SK-MEL-5 (cell line): ENCODE measurements at regions not wholly inside any gene's neighbourhood (a gene's known extent, or its start where the extent isn't known, plus 50 kb on each side); places are given as distances from the start of the nearest gene placed in this dataset.
"Not testable (repeated sequence)": the region's sequence is repeated elsewhere in the genome, so short reads cannot be mapped to it uniquely, and the experiment has no call there.

ENCODE experiments used
- DNase-seq: peaks from one replicate; pipeline ENCODE4 v3.0.0-alpha.2; 2016; ENCODE audit warnings: low read depth, low spot score
- in situ Hi-C: cut with HindIII; loops from 2 replicates; pipeline ENCODE4 v1.10.0; 2016; ENCODE audit warnings: low sequenced_read_pairs, high pct_unique_total_duplicates, low pct_unique_long_range_greater_than_20kb

DNA sequence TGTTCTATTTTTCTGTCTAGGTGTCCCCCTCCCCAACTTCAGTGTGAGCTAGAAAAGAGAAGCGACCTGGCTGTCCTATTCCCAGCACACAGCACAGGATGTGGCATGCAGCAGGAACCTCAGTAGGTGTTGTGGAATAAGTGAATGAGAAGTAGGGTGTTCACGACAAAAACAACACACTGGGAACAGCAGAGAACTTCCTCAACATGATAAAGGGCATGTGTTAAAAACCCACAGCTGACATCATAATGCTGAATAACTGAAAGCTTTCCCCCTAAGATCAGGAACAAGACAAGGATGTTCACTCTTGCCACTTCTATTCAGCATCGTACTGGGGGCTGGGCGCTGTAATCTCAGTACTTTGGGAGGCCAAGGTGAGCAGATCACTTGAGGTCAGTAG lies 155.6 kb upstream of the ZNF618 start:
- no peak for DNase-seq
- in situ Hi-C loops: no loop called here

DNA sequence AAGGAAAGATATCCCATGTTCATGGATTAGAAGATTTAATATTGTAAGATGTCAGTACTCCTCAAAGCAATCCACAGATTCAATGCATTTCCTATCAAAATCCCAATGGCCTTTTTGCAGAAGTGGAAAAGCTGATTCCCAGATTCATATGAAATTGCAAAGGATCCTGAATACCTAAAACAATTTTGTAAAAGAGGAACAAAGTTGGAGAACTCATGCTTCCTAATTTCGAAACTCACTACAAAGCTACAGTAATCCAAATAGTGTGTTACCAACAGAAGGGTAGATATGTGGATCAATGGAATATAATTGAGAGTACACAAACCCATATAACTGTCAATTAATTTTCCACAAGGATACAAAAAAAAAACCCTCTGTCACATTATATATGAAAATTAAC lies 154.3 kb upstream of the ZNF618 start:
- DNase-seq: no peak
- in situ Hi-C loops: no loop called here

DNA sequence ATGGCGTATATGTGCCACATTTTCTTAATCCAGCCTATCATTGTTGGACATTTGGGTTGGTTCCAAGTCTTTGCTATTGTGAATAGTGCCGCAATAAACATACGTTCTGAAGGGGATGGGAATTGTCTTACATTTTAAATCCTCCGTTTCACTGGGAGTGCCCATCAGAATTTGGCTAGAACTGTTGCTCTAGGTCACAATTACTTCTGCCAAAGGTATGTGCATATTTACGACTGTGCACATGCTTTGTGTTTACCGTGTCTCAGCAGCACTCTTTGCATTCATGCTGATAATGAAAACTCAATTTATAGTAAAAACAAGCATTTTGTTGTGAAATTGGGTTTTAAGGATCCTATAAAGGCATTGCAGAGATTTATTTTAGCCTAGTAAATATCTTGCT lies 151.9 kb upstream of the ZNF618 start:
- in situ Hi-C loops: no loop called here
- no peak for DNase-seq

DNA sequence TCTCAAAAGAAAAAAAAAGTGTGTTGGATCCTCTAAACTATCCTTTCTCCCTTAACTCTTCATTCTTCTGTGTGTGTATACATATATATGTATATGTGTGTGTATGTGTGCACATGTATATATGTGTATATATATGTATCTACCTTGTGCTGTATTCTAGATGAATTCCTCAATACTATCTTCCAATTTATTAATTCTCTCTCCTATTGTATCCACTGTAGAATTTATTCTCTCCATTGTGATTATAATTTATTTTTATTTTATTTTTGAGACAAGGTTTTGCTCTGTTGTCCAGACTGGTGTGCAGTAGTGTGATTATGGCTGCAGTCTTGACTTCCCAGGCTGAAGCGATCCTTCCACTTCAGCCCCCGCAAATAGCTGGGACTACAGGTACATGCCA lies 147.1 kb upstream of the ZNF618 start:
- in situ Hi-C loops: no loop called here
- no peak for DNase-seq

DNA sequence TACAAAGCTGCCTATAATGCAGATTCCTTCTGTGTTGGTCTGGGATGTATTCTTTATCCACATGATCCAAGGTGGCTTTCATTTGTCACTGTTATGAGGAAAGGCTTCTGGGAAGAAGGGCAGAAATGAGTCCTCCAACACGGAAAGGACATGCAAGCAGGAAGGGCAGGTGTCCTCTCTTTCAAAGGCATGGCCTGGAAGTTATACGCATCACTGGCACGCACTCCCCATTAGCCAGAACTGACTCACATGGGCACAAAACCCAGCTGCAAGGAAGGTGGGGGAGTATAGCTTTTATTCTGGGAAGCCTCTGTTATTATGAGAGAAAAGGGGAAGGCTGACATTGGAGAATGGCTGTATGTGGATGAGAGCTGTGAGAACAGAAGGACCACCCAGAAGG lies 141.3 kb upstream of the ZNF618 start:
- in situ Hi-C loops: no loop called here
- DNase-seq: no peak

DNA sequence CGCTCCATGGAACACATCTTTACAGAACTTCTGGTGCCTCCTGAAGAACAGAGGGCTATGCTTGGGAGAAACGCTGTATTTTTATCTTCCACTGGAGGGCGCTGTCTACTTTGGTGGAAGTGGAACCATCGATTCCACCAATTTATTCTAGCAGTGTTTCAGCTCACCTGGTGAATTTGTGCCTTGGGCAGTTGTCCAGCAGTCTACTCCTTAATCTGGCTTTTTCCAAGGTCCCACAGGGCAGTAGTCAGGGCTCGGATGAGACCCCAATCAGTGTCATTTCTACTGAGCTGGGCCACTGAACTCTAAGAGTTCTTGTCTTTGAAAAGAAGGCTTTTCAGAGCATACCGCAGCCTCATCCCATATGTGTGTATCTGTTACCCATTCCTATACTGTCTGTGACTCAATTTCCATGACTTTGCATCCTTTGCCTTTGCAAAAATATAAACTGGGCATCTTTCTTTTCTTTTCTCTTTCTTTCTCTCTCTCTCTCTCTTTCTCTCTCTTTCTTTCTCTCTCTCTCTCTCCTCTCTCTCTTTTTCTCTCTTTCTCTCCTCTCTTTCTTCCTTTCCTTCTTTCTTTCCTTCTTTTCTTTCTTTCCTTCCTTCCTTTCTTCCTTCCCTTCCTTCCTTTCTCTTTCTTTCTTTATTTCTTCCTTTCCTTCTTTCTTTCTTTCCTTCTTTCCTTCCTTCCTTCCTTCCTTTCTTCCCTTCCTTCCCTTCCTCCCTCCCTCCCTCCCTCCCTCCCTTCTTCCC lies 138.4 kb upstream of the ZNF618 start:
- in situ Hi-C loops: no loop called here
- peak; percentile 76 for DNase-seq

DNA sequence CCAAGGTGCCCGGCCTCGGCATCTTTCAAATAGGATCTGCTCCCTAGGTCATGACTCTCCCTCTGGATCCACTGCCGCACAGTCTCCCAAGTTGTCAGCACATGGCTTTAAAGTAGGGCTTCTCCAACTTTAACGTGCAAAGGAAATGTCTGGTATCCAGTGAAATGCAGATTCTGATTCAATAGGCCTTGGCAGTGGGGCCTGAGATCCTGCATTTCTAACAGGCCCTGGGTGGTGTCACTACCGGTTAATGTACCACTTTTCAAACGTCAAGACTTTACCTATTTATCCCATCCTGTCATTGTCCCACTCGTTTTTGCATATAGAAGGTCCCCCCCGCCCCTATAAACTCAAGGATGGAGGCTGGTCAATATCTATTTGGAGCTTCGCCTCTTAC lies 137.6 kb upstream of the ZNF618 start:
- in situ Hi-C loops: no loop called here
- DNase-seq: no peak

DNA sequence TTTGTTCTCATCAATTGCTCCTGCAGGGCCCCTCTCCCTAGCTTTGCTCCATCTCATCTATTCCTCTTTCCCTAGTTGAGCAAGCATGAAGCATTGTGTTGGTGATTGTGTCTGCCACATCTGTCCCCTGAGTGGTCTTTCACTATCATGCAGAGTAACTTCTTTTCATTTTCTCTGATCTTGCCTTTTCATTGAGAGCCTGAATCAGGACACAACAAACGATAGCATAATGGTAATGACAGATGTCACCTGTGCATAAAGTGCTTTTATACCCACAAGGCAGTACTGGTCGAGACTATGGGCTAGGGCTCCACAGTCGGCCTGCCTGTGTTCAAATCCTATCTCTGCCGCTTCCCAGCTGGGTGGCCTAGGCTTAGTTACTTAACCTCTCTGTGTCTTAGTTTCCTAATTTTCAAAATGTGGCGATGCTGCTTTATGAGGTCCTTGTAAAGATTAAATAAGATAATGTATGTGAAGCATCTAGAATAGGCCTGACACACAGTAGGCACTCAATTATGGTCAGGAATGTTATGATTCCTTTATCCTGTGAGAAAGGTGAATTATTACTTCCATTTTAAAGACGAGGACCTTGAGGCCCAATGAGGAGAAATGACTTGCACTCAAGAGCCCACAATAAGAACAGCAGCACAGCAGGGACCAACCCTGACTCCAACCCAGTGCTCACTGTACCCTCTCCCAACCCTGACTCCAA lies 137.1 kb upstream of the ZNF618 start:
- peak; percentile 29 for DNase-seq
- in situ Hi-C loops: no loop called here

DNA sequence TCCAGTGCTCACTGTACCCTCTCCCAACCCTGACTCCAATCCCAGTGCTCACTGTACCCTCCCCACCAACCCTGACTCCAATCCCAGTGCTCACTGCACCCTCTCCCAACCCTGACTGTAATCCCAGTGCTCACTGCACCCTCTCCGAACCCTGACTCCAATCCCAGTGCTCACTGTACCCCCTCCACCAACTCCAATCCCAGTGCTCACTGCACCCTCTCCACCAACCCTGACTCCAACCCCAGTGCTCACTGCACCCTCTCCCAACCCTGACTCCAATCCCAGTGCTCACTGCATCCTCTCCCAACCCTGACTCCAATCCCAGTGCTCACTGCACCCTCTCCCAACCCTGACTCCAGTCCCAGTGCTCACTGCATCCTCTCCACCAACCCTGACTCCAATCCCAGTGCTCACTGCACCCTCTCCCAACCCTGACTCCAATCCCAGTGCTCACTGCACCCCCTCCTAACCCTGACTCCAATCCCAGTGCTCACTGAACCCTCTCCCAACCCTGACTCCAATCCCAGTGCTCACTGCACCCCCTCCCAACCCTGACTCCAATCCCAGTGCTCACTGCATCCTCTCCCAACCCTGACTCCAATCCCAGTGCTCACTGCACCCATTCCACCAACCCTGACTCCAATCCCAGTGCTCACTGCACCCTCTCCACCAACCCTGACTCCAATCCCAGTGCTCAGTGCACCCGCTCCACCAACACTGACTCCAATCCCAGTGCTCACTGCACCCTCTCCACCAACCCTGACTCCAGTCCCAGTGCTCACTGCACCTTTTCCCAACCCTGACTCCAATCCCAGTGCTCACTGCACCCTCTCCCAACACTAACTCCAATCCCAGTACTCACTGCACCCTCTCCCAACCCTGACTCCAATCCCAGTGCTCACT lies 136.3 kb upstream of the ZNF618 start:
- in situ Hi-C loops, DNase-seq: not testable (repeated sequence)

DNA sequence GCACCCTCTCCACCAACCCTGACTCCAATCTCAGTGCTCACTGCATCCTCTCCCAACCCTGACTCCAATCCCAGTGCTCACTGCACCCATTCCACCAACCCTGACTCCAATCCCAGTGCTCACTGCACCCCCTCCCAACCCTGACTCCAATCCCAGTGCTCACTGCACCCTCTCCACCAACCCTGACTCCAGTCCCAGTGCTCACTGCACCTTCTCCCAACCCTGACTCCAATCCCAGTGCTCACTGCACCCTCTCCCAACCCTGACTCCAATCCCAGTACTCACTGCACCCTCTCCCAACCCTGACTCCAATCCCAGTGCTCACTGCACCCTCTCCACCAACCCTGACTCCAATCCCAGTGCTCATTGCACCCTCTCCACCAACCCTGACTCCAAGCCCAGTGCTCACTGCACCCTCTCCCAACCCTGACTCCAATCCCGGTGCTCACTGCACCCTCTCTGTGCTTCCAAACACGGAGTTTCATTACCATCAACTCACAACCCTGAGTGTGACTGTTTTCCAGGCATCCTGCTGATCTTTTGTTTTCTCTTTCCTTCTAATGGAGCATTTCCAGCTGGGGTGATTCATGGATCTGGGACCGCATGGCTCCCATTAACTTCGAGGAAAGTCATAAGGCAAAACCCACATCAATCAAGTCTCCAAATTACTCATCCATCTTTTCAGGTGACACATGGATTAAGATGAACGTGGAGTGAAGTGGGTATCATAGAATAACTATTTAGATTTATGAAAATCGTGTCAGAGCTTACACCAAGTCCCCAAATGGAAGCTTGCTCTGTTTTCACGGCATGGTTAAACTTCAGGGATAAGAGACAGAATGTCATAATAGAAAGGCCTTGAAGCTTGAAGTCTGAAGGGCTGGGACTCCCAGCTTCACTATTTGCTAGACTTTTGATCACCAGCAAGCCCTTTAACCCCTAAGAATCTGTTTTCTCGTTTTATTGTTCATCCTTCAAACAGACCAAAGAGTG lies 135.3 kb upstream of the ZNF618 start:
- in situ Hi-C loops: not testable (repeated sequence)
- peak; percentile 38 for DNase-seq

DNA sequence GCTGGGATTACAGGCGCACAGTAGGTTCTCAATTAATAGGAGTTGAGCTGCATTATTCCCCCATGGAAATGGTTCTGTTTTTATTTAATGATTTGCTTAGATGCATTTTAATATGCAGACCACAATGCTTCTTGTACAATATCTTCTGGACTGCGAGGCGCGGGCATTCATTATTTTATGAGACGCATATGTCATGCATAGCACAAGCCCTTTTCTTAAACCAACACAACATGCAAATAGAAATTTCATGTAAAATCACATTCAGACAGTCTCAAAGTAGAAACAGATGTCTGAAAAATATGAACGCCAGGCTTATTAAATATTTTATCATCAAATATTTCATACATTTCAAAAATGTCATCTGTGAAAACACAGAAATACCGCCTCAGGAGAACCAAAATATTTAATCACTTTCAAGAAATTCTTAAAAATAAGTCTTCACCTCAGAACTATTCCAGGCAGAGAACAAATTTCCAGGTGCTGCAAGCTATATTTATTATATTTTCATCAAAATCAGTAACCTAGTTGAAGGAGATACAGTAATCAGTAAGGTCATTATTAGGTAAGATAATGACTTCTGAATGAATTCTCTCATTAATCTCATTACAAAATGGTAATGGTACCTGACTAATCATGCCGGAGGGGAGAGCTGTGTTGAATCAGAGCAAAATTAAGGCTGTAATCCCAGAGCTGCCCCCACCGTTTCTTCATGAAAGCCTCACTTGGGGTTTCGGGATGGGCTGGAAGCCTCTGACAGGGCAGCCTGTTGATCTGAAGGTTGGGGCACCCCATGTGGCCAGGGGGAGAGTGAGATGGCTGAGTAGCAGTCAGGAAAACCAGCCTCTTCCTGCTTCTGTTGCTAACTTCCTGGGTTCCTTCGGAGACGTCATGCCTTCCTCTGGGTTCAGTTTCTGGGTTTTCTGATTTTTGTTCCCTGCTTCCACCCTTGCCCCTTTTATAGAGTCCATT lies 133.9 kb upstream of the ZNF618 start:
- in situ Hi-C loops: no loop called here
- no peak for DNase-seq

DNA sequence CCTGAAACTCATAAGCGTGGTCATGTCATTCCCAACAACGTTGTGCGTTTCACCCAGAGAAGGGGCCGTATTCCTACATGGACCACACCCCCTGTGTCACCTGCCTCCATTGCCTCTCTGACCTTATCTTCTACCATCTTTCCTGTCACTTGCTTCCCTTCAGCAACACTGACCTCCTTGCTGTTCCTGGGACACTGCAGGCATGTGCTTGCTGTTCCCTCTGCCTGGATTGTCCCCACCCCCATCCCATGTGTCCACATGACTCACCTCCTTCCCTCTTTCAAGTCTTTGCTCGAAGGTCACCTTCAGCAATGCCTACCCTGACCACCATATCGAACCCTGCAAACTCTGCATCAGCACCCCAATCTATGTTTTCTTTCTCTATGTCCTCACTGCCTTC lies 133.2 kb upstream of the ZNF618 start:
- peak; percentile 5 for DNase-seq
- in situ Hi-C loops: no loop called here

DNA sequence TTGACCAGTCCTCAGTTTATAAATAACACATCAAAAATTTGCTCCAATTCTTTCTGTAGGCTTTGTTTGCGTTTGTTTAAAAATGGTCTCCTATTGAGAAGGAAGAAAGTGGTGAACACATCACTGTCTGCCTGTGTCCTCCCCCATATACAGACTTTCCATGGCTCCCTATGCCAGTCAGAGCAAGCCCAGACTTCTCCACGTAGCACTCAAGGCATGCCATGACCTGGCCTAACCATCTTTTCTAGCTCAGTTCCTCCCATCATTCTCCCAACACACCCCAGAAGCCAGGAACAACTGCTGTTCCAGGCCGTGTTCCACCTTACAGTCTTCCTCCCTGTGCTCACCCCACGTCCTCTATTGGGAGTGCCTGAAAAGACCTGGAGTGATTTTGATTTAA lies 129.6 kb upstream of the ZNF618 start:
- in situ Hi-C loops: no loop called here
- no peak for DNase-seq

DNA sequence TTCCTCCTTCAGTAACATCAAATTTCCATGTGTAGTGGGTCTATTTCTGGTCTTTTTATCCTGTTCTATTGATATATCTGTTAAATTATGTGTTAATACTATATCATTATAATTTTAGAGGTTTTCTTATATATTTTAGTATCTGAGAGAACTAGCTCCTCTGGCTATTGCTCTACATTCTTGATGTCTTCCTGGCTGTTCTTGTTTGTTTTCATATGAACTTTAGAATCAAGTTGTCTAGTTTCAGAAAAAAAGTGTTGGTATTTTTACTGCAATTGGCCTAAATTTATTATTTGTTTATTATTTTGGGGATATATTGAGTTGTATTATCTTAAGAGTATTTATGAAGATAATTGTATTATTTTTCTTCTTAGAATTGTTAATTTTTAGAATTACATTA lies 128.0 kb upstream of the ZNF618 start:
- DNase-seq: no peak
- in situ Hi-C loops: no loop called here

DNA sequence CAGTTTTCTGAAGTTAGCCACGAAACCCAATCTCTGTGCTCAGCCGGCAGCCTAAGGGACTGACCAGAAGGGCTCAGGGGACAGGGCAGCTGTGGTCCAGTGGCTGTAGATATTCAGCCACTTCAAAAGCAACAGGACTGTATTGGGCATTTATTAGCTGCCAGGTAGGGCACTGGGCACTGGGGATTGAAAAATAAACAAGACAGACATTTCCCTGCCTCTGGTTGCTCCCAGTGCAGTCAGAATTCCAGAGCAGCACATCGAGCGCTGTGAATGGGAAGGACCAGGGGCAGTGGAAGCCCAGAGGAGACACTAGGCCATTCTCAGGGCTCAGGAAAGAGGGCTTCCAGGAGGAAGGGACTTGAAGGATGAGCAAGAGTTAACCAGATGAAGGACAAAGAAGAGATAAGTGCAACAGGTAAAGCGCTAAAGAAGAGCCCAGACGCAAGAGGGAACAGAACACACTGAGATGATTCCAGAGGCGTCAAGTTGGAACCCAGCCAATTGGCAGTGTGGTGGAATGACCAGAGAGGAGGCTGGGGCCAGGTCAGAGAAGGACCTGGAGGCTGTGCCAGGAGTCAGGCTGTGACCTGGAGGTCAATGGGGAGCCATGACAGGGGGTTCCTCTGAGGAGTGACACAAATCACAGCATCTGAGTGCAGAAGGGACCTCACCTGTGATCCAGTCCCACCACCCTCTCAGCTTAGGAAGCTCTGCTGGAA lies 122.5 kb upstream of the ZNF618 start:
- in situ Hi-C loops: no loop called here
- no peak for DNase-seq

DNA sequence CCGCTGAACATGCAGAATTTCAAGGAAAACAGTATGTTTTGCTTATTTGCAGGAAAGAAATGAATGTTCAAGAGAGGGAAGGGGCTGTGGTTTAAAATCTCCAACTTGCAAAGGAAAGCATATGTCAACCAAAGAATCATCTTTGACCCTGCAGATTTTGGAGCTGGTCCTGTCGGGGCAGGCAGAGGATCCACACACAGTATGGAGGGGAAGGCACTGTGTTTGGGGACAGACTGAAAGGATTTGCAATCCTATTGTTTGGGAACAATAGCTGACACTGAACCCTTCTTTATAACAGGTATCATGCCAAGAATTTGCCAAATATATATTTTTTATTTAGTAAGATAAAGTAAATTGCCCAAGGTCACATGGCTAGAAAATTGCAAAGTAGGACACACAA lies 121.4 kb upstream of the ZNF618 start:
- in situ Hi-C loops: no loop called here
- DNase-seq: no peak
